GM12865 (cell line): ENCODE measurements at regions not wholly inside any gene's neighbourhood (a gene's known extent, or its start where the extent isn't known, plus 50 kb on each side); places are given as distances from the start of the nearest gene placed in this dataset.
A peak's percentile ranks its signal among the peaks of the same experiment; 100 is the strongest.

Source experiments
- DNase-seq: peaks from one replicate; pipeline ENCODE4 v3.0.0; 2010; ENCODE audit warnings: low read depth
- H3K4me3 ChIP-seq: 2 replicates; pipeline ENCODE4 v1.5.1; 2011; ENCODE audit warnings: mild to moderate bottlenecking, low read depth, low read length, control low read depth
- CTCF ChIP-seq: IDR thresholded peaks from 2 replicates; pipeline ENCODE4 v1.5.1; 2011; ENCODE audit warnings: low read length, control low read depth, low read depth, inconsistent platforms; ENCODE audit not compliant: insufficient read depth; ENCODE audit errors: missing control alignments

- DNase-seq, result no peak
- no peak for TF ChIP-seq CTCF
- H3K4me3 ChIP-seq, result no peak overlapping the region
Observed at GRCh38 chr18:25563816-25564683, 212.1 kb upstream of the ZNF521 start.

GRCh38 chr18:25563346-25563745 lies 211.4 kb upstream of the ZNF521 start:
- TF ChIP-seq CTCF, result no peak
- no peak overlapping the region for H3K4me3 ChIP-seq
- DNase-seq, result no peak

GRCh38 chr18:25561918-25562317 lies 210.0 kb upstream of the ZNF521 start:
- peak; percentile 29 for TF ChIP-seq CTCF
- H3K4me3 ChIP-seq, result no peak overlapping the region
- peak; percentile 32 for DNase-seq

- DNase-seq, result no peak
- TF ChIP-seq CTCF, result no peak
- H3K4me3 ChIP-seq, result no peak overlapping the region
Observed at GRCh38 chr18:25560369-25560768, 208.4 kb upstream of the ZNF521 start.

- TF ChIP-seq CTCF, result no peak
- H3K4me3 ChIP-seq, result no peak overlapping the region
Observed at GRCh38 chr18:25557011-25557410, 205.0 kb upstream of the ZNF521 start.

GRCh38 chr18:25553631-25554263 lies 201.8 kb upstream of the ZNF521 start:
- no peak overlapping the region for H3K4me3 ChIP-seq
- DNase-seq, result no peak
- TF ChIP-seq CTCF, result no peak

More at GRCh38 chr18:25557011-25557410, 205.0 kb upstream of the ZNF521 start:
- no peak for DNase-seq
